Gastrocnemius medialis (tissue), 4 donors: ENCODE measurements at regions not wholly inside any gene's neighbourhood (a gene's known extent, or its start where the extent isn't known, plus 50 kb on each side); places are given as distances from the start of the nearest gene placed in this dataset.
"Not testable (repeated sequence)": the region's sequence is repeated elsewhere in the genome, so short reads cannot be mapped to it uniquely, and the experiment has no call there.

Experiments
- ATAC-seq, 2 donors: fragments of 150-250 bp; one replicate each; pipeline ENCODE4 v1.9.1; 2016
- DNase-seq, 2 donors: peaks; one replicate each; pipeline ENCODE4 v3.0.0-alpha.2; 2019
- H3K27ac ChIP-seq, 4 donors: fragments of 200-600 bp; sonication (generic); 1 replicate in 1 of 4; 2 replicates in 3 of 4; pipeline ENCODE4 v1.5.1; 2016 to 2018; ENCODE audit warnings: mild to moderate bottlenecking in 2 of 4, moderate library complexity in 1 of 4
- H3K27me3 ChIP-seq, 3 donors: fragments of 200-600 bp; sonication (generic) in 2 of 3; 1 replicate in 1 of 3; 2 replicates in 2 of 3; pipeline versions ENCODE4 v1.5.1 to v1.6.0; 2016 to 2019; ENCODE audit warnings: mild to moderate bottlenecking in 1 of 3, moderate library complexity in 1 of 3
- H3K36me3 ChIP-seq, 2 donors: fragments of 200-600 bp; sonication (generic) in 1 of 2; one replicate each; pipeline ENCODE4 v1.5.1; 2017 to 2018
- H3K4me1 ChIP-seq, 2 donors: fragments of 200-600 bp; sonication (generic) in 1 of 2; one replicate each; pipeline ENCODE4 v1.5.1; 2016 to 2017; ENCODE audit warnings: mild to moderate bottlenecking in 2 of 2
- H3K4me3 ChIP-seq, 4 donors: fragments of 200-600 bp; sonication (generic) in 3 of 4; 1 replicate in 1 of 4; 2 replicates in 3 of 4; pipeline ENCODE4 v1.5.1; 2016 to 2019; ENCODE audit warnings: mild to moderate bottlenecking in 2 of 4
- H3K9me3 ChIP-seq, 3 donors: fragments of 200-600 bp; sonication (generic) in 2 of 3; 1 replicate in 1 of 3; 2 replicates in 2 of 3; pipeline ENCODE4 v1.5.1; 2016 to 2019
- POLR2A ChIP-seq, 2 donors: fragments of 450-650 bp; IDR thresholded peaks; one replicate each; pipeline ENCODE4 v1.6.1; 2017; ENCODE audit warnings: antibody characterized with exemption in 2 of 2, mild to moderate bottlenecking in 2 of 2, moderate library complexity in 2 of 2
- in situ Hi-C, 4 donors: fragments of 200-750 bp; cut with MboI; loops; one replicate each; pipeline versions ENCODE4 v1.15.0 to v1.8.0; 2017; ENCODE audit warnings: low sequenced_read_pairs in 4 of 4
- intact Hi-C: fragments of 100-400 bp; cut with DNase I; formaldehyde crosslinking; loops from one replicate; pipeline ENCODE4 v1.15.1; 2023; ENCODE audit warnings: low total_unique reads
- TF ChIP-seq, protein P1 (sequence below), 5 experiments: fragments of 450-650 bp in 3 of 5; fragments of 200-600 bp in 2 of 5; sonication (generic) in 2 of 5; IDR thresholded peaks in 4 of 5; conservative IDR thresholded peaks in 1 of 5; 1 replicate in 4 of 5; 2 replicates in 1 of 5; pipeline ENCODE4 v1.5.1; 2016 to 2019; ENCODE audit warnings: antibody characterized with exemption in 5 of 5, mild to moderate bottlenecking in 3 of 5, moderate library complexity in 3 of 5

DNA sequence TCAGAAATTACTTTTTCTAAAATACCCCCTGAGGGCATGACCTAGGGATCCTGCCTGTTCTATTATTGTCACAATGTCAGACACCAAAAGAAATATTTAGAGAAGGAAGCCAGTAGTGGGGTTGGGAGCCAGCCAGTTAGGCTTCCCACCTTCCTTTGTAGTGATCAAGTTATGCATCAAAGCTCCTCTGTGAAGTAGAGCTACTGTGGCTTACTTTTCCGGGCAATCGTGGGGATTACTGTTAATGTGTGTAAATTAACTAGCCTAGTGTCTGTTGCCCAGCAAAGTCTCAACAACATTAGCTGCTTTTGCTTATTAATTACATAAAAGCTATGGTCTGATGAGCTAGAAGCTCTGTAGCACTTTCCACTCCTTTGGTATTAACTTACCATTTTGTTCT is 109.0 kb upstream of the PCAT7 start:
- in situ Hi-C loops (no loop called here), intact Hi-C loops (no loop called here)
- no peak for TF ChIP-seq POLR2A (IDR thresholded peaks at IDR 0.05)
- TF ChIP-seq, protein P1, sequence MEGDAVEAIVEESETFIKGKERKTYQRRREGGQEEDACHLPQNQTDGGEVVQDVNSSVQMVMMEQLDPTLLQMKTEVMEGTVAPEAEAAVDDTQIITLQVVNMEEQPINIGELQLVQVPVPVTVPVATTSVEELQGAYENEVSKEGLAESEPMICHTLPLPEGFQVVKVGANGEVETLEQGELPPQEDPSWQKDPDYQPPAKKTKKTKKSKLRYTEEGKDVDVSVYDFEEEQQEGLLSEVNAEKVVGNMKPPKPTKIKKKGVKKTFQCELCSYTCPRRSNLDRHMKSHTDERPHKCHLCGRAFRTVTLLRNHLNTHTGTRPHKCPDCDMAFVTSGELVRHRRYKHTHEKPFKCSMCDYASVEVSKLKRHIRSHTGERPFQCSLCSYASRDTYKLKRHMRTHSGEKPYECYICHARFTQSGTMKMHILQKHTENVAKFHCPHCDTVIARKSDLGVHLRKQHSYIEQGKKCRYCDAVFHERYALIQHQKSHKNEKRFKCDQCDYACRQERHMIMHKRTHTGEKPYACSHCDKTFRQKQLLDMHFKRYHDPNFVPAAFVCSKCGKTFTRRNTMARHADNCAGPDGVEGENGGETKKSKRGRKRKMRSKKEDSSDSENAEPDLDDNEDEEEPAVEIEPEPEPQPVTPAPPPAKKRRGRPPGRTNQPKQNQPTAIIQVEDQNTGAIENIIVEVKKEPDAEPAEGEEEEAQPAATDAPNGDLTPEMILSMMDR (IDR thresholded peaks at IDR 0.05 in 4 of 5, conservative IDR thresholded peaks at IDR 0.05 in 1 of 5), result no peak
- H3K27ac ChIP-seq, result no peak overlapping the region
- no peaks in the 10 kb centered on the region for H3K27me3 ChIP-seq
- ATAC-seq (no peak), DNase-seq (no peak)
- H3K9me3 ChIP-seq, result no peaks in the 10 kb centered on the region
- peaks cover 0 to 35% of the 10 kb centered on the region in 2 donors for H3K36me3 ChIP-seq
- H3K4me1 ChIP-seq, result peaks cover 0 to 9% of the 10 kb centered on the region in 2 donors
- H3K4me3 ChIP-seq, result no peak overlapping the region

DNA sequence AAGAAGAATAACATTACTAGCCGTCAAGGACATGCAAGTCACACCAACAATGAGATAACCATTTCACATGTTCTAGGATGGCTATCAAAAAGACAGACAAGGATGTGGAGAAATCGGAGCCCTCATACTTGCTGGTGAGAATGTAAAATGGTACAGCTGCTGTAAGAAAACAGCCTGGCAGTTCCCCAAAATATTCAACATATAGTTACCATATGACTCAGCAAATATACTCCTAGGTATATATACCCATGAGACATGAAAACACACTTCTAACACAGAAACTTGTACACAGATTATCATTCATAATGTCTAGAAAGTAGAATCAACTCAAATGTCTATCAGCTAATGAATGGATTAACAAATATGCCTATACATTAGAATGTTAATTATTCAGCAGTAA is 105.4 kb upstream of the PCAT7 start:
- in situ Hi-C loops, result no loop called here
- peaks cover 0 to 61% of the 10 kb centered on the region in 2 donors for H3K36me3 ChIP-seq

DNA sequence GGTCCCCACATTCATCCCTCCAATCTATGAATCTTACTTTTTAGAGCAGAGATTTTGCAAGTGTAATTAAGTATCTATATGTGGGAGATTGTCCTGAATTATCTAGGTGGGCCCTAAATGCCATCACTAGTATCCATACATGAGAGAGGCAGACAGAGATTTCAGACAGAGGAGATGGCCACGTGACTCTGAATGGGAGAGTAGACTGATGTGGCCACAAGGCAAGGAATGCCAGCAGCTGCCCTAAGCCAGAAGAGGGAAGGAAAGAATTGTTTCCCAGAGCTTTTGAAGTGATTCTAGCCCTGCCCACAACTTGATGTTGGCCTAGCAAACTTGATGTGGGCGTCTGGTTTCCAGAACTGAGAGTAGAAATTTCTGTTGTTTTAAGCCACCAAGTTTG is 90.1 kb upstream of the PCAT7 start:
- Histone ChIP-seq H3K27ac (no peak overlapping the region), H3K4me3 (no peak overlapping the region), H3K4me1 (no peaks in the 10 kb centered on the region), H3K9me3 (no peaks in the 10 kb centered on the region), H3K36me3 (peaks cover 0 to 20% of the 10 kb centered on the region in 2 donors), H3K27me3 (no peaks in the 10 kb centered on the region)
- ATAC-seq (no peak), DNase-seq (no peak)
- in situ Hi-C loops (no loop called here), intact Hi-C loops (no loop called here)
- no peak for TF ChIP-seq POLR2A (IDR thresholded peaks at IDR 0.05)
- TF ChIP-seq, protein P1 (IDR thresholded peaks at IDR 0.05 in 4 of 5, conservative IDR thresholded peaks at IDR 0.05 in 1 of 5), result no peak

More for the DNA sequence above, 105.4 kb upstream of the PCAT7 start:
- DNase-seq (no peak), ATAC-seq (no peak)
- no peak overlapping the region for H3K4me3 ChIP-seq
- no peak for TF ChIP-seq POLR2A (IDR thresholded peaks at IDR 0.05)
- TF ChIP-seq, protein P1 (IDR thresholded peaks at IDR 0.05 in 4 of 5, conservative IDR thresholded peaks at IDR 0.05 in 1 of 5), result no peak
- no peak overlapping the region for H3K27ac ChIP-seq
- H3K9me3 ChIP-seq, result no peaks in the 10 kb centered on the region
- peaks cover 0 to 9% of the 10 kb centered on the region in 2 donors for H3K4me1 ChIP-seq
- intact Hi-C loops, result no loop called here
- H3K27me3 ChIP-seq, result no peaks in the 10 kb centered on the region

DNA sequence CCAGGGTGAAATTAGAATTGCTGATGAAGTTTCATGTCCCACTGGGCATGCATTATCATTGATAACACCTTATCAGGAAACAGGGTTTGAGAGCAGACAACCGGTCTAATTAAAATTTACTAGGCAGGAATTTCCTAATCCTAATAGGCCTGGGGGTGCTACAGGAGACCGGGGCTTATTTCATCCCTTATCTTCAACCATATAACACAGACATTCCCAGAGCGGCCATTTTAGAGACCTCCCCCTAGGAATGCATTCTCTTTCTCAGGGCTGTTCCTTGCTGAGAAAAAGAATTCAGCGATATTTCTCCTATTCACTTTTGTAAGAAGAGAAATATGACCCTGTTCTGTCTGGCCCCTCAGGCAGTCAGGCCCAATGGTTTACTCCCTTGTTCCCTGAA is 82.8 kb upstream of the PCAT7 start:
- H3K36me3 ChIP-seq, H3K9me3 ChIP-seq, in situ Hi-C loops, H3K27me3 ChIP-seq, H3K4me3 ChIP-seq, ATAC-seq, DNase-seq, H3K27ac ChIP-seq, intact Hi-C loops, H3K4me1 ChIP-seq: not testable (repeated sequence)

DNA sequence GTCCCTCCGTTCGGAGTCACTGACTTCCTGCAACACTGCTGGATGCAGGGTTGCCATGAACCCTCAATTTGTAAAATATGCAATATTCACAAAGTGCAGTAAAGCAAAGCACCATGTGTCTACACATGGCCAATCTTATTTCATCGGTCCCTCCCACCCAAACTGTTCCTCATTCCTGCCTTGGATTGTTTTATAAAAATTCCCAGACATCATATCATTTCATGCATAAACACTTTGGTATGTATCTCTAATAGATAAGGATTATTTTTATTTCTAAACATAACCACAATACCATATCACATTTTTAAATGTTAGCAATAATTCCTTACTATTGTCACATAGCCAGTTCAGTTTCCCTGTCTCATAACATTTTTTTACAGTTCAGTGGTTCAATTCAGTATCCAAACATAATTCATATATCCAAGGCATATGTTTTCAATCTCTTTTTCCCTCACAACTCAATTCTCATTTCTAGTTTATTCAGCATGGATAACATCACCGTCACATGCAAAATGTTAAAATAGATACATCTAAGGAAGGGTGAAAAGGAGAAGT is 82.0 kb upstream of the PCAT7 start:
- intact Hi-C loops, result no loop called here
- no peaks in the 10 kb centered on the region for H3K27me3 ChIP-seq
- no peak overlapping the region for H3K4me3 ChIP-seq
- ATAC-seq (no peak), DNase-seq (no peak)
- no peaks in the 10 kb centered on the region for H3K4me1 ChIP-seq
- TF ChIP-seq, protein P1 (IDR thresholded peaks at IDR 0.05 in 4 of 5, conservative IDR thresholded peaks at IDR 0.05 in 1 of 5), result no peak
- no peak for TF ChIP-seq POLR2A (IDR thresholded peaks at IDR 0.05)
- in situ Hi-C loops, result no loop called here
- H3K36me3 ChIP-seq, result no peaks in the 10 kb centered on the region
- H3K9me3 ChIP-seq, result no peaks in the 10 kb centered on the region
- H3K27ac ChIP-seq, result no peak overlapping the region
